NCI-H526 treated with DMSO at 0.1 percent for 48 hours (cell line): ENCODE measurements at regions not wholly inside any gene's neighbourhood (a gene's known extent, or its start where the extent isn't known, plus 50 kb on each side); places are given as distances from the start of the nearest gene placed in this dataset.

Experiments
- DNase-seq: peaks from one replicate; lab custom pipeline; 2025; lab: John Stamatoyannopoulos, UW

DNA sequence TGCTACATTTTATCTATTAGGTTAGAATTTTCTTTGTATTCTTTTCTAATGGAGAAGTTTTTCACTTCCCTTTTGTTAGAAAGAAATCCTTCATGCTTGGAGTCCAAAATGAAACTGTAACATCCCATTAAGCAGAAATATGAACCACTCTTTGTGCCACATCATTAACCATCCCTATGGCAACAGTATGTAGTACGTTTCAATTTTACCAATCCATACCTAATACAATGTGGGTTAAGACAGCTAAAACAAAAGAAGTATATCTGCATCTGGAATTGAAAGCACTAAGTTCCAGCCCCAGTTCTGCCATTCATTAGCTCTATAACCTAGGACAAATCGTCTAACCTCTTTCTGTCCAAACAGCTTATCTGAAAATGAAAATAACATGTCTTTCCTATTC, 409.2 kb upstream of the SPHKAP start:
- DNase-seq = no peak

DNA sequence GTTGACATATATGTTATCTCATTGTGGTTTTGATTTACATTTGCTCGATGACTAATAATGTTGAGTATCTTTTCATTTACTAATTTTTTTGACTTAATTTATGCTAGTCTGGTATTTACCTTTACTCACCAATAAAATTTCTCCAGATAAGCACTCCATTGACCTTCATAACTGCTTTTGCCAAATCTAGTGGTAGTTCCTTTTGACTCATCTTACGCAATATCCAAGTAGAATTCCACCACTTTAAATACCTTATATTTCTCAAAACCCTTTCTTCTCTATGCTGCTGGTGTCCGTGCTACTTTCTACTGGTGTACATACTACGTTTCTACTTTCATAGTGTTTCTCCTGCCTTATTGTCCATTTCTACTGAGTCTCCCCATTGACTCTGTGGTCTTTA, 407.6 kb upstream of the SPHKAP start:
- DNase-seq = no peak

DNA sequence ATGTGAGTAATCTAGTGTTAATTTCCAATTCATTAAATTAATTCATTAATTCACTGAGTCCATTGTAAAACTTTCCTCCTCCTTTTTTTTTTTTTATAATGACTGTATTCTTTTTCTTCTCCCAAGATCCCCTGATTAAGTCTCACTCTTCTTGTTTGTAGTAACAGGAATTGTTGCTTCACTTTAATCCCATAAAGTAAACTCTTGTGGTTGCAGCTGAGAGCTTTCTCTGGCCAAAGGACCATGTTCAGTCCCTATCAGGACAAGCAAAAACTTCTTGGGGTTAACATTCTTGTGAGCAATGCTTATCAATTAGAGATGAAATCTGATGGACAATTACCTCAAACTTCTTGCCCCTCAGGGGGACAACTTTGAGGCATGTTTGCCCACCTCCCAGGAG, 400.2 kb upstream of the SPHKAP start:
- DNase-seq = no peak

DNA sequence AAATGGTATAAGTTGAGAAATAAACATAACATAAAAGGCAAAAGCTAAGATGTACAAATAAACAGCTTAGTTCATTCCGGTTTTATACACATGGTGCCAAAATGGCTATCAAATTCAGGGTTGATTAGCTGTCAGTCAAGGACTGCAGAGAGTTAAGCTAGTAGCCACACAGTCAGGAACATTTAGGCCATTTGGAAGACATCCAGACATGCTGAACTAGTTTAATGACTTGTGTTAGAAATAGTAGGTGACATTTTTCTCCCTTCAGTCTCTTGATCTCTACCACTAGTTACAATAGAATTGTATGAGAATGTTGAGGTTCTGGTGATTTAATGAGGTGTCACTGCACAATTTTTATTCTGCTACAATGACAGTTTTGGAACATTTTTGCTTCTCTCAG, 394.4 kb upstream of the SPHKAP start:
- no peak for DNase-seq

DNA sequence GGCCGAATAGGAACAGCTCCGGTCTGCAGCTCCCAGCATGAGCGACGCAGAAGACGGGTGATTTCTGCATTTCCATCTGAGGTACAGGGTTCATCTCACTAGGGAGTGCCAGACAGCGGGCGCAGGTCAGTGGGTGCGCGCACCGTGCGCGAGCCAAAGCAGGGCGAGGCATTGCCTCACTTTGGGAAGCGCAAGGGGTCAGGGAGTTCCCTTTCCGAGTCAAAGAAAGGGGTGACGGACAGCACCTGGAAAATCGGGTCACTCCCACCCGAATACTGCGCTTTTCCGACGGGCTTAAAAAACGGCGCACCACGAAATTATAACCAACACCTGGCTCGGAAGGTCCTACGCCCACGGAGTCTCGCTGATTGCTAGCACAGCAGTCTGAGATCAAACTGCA, 386.8 kb upstream of the SPHKAP start:
- peak; percentile 34 for DNase-seq

DNA sequence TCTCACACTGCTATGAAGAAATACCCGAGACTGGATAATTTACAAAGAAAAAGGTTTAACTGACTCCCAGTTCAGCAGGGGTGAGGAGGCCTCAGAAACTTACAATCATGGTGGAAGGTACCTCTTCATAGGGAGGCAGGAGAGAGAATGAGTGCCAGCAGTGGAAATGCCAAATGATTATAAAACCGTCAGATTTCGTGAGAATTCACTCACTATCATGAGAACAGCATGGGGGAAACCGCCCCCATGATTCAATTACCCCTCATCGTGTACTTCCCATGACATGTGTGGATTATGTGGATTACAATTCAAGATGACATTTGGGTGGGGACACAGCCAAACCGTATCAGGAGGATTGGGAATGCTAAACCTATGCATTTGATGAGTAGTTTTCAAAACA, 380.3 kb upstream of the SPHKAP start:
- no peak for DNase-seq

DNA sequence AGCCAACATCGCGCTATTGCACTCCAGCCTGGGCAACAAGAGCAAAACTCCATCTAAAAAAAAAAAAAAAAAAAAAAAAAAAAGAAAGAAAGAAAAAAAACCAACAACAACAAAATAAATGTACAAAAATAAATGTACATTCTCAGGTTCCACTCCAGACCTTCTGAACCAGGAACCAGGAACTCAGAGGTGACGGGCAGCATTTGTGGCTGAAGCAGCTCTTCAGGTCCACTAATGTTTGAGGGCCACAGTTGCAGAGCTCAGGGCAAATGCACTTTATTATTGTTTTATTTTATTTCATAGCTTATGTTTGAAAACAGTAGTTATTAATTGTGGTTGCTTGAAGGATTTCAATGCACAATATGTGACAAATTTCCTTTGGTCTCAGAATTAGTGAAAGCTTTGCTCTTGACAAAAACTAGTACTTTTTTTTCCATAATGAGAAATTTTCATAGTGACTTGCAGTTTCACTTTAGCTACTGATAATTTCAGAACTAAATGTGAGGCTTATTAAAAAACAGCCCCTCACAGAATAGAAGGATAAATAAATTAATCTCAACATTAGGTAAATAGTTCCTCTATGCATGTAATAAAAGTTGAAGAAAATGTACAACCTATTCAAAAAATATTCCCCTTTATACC, 378.4 kb upstream of the SPHKAP start:
- no peak for DNase-seq

DNA sequence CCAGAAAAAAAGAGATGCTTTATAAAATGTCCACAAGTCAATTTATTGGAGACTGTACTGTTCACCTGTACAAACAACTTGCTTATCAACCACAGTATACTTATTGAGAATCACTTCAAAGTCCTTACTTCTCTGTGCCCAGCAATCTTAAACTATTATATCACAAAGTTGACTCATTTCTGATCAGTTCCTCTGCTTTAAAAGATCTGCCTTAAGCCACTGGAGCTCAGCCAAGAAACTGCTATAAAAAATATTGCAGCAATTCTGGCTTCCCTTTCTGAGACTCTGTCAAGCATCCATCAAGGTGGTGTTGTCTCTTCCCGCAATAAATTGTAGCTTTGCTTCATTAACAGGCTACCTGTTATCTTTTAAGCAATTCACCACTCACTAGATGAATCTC, 375.2 kb upstream of the SPHKAP start:
- no peak for DNase-seq

DNA sequence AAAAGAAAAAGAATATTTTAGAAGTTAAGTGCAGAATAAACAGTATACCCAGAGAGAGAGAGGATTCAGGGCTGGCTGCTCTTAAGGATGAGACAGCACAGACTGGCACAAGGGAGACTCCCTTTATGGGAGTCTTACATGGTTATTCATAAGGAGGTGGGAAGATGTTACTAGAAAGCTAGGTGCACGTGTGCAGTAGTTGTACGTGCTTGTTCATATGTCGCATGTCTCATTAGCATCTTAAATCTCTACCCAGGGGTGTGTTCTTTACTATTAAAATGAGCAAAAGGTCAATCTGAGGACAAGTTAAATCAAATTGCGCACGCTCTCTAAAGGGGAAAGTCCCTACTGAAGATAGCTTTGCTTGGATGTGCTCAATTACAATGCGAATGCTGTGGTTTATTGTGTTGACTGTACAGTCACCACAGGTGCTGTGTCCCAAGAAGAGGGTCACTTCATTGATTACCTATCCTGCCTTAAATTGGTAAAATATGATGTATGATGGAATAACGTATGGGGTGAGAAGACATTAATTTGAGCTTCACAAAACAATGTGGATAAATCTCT, 368.0 kb upstream of the SPHKAP start:
- DNase-seq = no peak

DNA sequence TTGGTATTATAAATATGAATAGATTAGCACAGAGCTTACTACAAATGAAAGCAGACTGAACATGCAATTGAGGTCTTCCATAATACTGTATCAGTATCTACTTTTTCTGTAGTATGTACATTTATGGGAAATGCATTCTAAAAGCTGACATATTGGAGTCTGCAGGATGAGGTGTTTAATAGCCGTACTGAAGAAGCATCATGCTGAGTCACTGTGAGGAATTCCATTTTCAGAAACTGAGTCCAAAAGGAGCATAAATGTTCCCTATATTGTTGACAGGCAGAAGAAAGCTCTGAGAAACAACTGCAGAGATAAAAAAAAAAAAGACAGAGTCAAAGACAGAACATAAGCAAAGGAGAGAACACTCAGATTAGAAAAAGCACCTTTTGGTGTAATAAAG, 366.7 kb upstream of the SPHKAP start:
- DNase-seq = no peak

DNA sequence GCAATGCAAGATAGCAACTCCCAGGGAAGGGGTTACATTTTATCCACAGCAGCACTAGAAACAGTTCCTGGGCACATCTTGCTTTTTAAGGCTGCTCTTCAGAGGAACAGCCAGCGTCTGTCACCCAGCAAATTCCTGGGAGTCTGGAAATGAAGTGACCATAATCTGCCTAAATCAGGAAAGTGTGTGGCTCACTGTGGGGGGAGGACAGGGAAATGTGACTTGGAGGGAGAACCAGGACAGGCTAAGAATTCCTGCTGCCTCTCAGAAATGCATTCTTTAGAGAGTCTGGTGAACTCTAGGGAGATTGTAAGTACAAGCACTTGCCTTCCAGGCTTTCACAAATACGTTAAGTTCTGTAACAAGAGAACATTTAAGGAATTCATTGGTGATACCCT, 364.3 kb upstream of the SPHKAP start:
- DNase-seq = no peak

DNA sequence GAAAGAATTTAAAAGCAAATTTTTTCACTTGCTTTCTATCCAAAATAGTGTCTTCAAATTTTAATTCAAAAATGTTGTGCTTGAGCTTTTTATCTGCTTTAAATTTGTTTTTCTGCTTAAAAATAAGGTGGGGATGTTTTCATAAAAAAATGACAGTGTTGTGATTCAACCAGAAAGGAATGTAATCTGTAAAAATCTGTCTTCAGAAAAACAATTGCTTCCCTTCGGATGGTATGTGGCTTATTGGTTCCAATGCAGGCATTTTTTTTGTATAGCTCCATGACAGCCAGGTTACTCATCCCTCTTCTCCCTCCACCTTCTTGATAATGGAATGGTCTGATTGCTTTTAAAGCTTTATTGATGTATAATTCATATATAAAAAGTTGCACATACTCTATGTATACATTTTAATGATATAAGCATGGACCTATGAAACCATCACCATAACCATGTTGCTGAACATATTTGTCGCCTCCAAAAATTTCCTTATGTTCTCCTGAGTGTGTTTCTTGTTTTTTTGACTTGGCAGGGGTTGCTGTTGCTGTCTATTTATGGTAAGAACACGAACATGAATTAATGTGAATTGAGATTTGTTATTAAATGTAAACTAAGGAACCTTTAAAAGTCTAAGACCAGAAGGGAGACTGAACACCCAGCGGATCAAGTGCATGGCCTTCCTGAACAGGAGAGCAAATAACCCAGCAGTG, 363.7 kb upstream of the SPHKAP start:
- DNase-seq = no peak

DNA sequence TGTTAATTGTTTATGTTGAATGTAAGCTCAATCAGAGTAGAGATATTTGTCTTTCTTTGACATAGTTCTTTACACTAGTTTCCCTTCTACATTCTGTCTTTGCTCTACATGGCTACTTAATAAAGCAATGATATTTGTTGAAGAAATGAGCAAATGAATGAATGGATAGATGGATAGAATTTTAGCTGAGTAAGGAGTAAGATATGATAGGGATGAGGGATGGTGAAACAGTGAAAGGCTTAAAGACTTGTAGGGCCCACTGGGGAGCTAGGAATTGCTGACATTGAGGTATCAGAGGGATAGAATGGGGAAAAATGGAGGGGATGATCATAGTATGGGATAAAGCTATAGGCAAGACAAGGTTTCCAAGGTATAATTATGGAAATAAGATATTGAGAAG, 361.6 kb upstream of the SPHKAP start:
- DNase-seq = no peak

DNA sequence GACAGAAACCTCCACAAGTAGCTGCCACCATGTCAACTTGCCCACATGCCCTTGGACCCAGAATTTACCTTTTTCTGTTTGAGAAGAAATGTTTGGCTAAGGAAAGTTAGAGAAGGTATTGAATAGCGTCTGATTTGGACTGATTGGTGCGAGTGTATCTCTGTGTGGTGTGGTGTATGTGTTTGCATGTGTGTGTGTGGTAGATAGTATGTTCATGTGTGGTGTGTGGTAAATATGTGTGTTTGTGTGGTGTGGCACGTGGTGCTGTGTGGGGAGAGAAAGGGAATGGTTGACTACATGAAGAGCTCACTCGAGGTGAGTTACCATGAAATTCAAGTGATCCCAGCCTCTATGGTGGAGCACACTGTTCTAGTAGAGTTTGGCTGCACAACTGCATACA, 360.8 kb upstream of the SPHKAP start:
- DNase-seq = no peak

DNA sequence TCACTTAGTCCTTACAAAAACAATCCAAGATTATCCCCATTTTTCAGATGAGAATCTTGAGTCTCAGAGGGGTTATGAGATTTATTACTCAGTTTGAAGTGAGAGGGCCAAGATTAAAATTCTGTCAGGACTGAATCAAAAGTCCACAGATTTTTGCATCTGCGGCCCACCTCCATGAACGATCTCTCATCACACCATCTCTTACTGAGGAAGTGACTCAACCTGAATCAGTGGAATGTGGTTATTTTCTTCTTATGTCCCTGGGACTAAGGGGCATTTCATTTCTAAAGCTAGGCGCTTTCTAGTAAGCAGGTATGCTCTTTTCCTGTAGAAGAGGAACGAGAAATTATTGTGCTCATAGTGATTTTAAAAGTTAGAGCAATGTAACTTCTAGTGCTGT, 360.3 kb upstream of the SPHKAP start:
- no peak for DNase-seq

DNA sequence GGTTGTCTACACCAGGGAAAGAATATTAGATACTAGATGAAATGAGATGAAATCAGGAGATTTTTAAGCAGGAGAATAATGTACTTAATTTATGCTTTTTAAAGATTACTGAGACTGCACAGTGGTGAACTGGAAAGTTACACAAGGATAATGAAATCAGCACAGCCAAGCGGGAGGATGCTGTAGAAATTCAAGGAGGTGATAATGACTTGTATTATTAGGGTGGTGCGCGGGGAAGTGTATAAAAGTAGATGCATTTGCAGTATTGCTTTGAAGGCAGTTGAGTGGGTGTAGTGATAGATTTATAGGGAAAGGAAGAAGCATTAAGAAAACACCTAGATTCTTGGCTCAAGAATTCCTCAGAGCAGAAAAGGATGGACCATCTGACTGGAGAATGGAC, 359.5 kb upstream of the SPHKAP start:
- no peak for DNase-seq

DNA sequence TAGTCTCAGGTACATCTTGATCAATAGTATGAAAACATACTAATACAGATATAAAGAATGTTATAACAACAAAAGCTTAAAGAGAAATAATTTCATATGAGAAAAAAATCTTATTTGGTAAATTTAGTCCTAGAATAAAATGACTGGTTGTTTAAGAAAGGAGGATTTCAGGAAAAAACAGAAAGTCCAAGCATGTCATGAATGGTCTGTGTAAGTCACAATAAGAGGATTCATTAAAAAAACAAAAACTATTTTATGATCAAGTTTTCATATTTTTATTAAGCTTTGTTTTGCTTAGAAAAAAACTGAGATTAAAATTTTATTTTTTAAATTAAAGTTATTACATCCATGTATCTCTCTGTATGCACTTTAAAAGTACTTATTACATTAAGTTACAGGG, 353.9 kb upstream of the SPHKAP start:
- no peak for DNase-seq

DNA sequence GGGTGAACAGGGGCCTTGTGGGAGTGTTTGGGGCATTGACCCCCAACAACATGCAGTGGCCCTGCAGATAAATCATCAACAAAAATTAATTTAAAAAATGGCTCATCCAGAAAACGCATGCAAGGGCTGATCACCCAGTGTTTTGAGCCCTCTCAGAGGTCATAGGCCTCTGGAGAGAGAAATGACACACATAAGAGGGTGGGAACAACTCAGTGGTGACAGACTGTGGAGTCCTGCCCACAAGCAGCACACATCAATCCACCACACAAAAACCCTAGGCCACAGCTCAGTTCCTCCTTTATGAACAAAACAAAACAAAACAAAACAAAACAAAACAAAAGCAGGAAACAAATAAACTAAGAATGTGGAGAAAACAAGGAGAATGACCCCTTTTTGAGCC, 351.7 kb upstream of the SPHKAP start:
- DNase-seq = no peak

DNA sequence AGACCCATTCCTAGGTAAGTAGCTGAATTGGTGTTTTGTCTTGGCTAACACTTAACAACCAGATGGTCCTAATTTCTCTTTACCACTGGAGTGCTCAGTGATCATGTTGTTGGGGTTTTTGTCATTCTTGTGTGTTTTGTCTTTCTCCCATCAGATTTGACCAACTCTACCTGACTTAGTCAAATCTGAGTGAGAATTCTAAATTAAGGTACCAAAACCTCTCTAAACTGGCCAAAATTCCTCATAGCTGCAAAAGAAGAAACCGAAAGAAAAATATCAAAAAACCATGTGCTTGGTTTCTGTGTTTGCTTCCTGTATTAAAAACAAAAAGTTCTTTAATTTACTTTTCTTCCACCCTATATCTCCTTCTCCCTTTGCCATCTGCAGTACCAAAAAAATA, 350.7 kb upstream of the SPHKAP start:
- no peak for DNase-seq

DNA sequence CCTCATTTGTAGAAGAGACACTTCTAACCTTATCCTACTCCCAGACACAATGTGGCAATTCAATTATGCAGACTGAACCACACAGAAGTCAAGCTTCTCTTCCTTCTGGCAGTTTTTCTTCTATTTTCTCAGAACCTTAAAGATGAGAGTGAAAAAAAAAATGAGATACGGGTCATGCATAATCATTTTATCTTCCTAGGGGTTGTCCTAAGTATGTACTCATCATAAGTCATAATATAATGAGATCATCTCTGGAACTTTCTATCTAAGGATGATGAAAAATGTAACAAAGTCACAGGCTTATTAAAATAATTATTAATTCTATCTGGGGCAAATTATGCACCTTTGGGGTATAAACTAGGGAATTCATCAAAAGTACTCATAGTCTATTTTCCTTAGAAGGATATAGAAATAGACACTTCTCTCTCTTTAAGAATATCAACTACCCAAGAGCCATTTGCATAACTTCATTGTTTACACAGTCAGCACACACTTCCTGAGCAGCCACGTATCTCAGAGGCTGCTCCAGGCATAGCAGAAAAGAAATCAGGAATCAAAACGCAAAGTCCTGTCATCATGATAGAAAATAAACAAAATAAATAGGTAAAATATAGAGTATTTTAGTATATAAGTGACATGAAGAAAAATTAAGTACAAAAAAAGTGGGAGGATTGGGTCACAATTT, 345.9 kb upstream of the SPHKAP start:
- DNase-seq = peak; percentile 28

DNA sequence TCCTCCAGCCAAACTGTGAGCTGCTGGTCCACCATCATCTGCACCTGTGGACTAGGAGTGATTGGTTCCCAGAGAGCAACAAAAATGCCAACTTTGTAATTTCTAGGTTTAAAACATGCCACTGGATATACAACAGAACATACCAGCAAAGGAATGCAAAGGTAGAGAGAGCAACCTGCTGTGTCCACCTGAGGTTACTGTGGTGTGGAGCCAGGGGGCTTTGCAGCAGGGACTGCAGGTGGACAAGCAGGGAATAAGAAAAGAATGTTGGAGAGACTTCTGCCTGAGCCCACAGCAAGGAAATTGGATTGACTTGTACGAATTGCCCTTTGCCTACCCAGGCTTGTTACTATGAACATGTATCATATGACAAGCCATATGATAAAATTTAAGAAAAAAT, 345.2 kb upstream of the SPHKAP start:
- no peak for DNase-seq

DNA sequence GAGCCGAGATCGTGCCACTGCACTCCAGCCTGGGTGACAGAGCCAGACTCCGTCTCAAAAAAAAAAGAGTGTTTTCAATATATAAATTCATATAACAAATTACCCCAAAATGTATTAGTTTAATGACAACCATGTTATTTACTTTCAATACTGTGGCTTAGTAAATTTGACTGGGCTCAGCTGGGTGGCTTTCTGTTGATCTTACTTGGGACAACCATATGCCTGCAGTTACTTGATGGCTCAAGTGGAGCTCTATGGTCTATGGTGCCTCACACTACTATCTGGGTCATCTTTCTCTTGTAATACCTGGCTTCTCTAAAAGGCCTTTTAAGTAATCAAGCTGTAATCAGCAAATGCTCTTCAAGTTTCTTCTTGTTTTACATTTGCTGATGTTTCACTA, 341.5 kb upstream of the SPHKAP start:
- DNase-seq = no peak

DNA sequence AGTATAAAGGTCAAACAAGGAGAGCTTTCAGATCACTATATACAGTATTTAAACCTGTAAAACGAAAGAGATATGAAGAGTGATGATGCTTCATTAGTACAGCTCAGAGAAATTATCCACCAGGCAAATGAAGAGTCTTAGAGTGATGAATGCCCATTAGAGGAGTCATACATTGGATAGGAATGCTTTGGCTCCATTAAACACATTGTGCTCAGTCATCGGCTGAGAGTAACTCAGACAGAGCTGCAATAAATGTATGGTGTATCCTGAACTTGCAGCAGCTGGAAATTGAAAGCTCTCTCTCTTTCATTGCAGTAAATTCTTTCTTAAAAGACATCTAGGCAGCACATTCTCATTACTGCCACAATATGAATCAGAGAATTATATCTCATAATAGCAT, 340.8 kb upstream of the SPHKAP start:
- no peak for DNase-seq
